OCI-LY7 (cell line): ENCODE measurements at regions not wholly inside any gene's neighbourhood (a gene's known extent, or its start where the extent isn't known, plus 50 kb on each side); places are given as distances from the start of the nearest gene placed in this dataset.

Experiments used
- BruUV-seq: library from RNA; stranded (reverse); fragments of 400-500 nt; replicated peaks from 2 replicates; lab custom pipeline; 2021; lab: Mats Ljungman, UMichigan
- CTCF ChIA-PET: fragments of 300-600 bp; sonication (Branson Sonifier 250); formaldehyde crosslinking; loops from one replicate; lab custom pipeline; 2022; ENCODE audit warnings: antibody characterized with exemption; ENCODE audit not compliant: unreplicated experiment; lab: Charles Lee
- POLR2A ChIA-PET: fragments of 300-600 bp; sonication (Branson Sonifier 250); formaldehyde crosslinking; loops from one replicate; lab custom pipeline; 2022; ENCODE audit warnings: antibody characterized with exemption; lab: Charles Lee
- DNase-seq: peaks from one replicate; pipeline ENCODE4 v3.0.0-alpha.2; 2015; ENCODE audit warnings: low spot score
- H2AFZ ChIP-seq: fragments of 200-600 bp; sonication (generic), shearing (Covaris generic); 2 replicates; pipeline ENCODE4 v1.6.1; 2014; ENCODE audit warnings: mild to moderate bottlenecking, antibody characterized with exemption, low read length, moderate library complexity
- H3K27ac ChIP-seq: fragments of 200-600 bp; sonication (generic); 2 replicates; pipeline ENCODE4 v1.5.1; 2014; ENCODE audit warnings: mixed run types, low read depth, mild to moderate bottlenecking, moderate library complexity, low read length, inconsistent platforms; ENCODE audit not compliant: poor library complexity, severe bottlenecking
- H3K36me3 ChIP-seq: fragments of 200-600 bp; sonication (generic); 2 replicates; pipeline ENCODE4 v1.6.1; 2014; ENCODE audit warnings: mild to moderate bottlenecking, antibody characterized with exemption, low read length, moderate library complexity, mixed read lengths; ENCODE audit not compliant: insufficient read depth
- H3K4me1 ChIP-seq: fragments of 200-600 bp; sonication (generic); 2 replicates; pipeline ENCODE4 v1.5.1; 2014; ENCODE audit warnings: mild to moderate bottlenecking, low read length; ENCODE audit not compliant: insufficient read depth, poor library complexity, severe bottlenecking
- H3K4me2 ChIP-seq: fragments of 200-600 bp; sonication (generic); 2 replicates; pipeline ENCODE4 v1.6.1; 2014; ENCODE audit warnings: mild to moderate bottlenecking, low read length
- H3K4me3 ChIP-seq: fragments of 200-600 bp; sonication (generic); 2 replicates; pipeline ENCODE4 v1.5.1; 2014; ENCODE audit warnings: mild to moderate bottlenecking, low read depth, low read length; ENCODE audit not compliant: poor library complexity, severe bottlenecking
- H3K79me2 ChIP-seq: fragments of 200-600 bp; sonication (generic); 2 replicates; pipeline ENCODE4 v1.6.1; 2016; ENCODE audit warnings: low read depth, mild to moderate bottlenecking, low read length, moderate library complexity, mixed read lengths; ENCODE audit not compliant: insufficient read depth
- H3K9me2 ChIP-seq: fragments of 200-600 bp; sonication (generic); 2 replicates; pipeline ENCODE4 v1.6.1; 2016; ENCODE audit warnings: mild to moderate bottlenecking, low read length, mixed read lengths; ENCODE audit not compliant: insufficient read depth
- H3K9me3 ChIP-seq: fragments of 200-600 bp; sonication (generic); 2 replicates; pipeline ENCODE4 v1.6.1; 2014; ENCODE audit warnings: mild to moderate bottlenecking, mixed run types, low read length, mixed read lengths
- H4K20me1 ChIP-seq: fragments of 200-600 bp; sonication (generic); 2 replicates; pipeline ENCODE4 v1.6.1; 2014; ENCODE audit warnings: mild to moderate bottlenecking, antibody characterized with exemption, low read length, moderate library complexity, mixed read lengths; ENCODE audit not compliant: insufficient read depth
- EZH2phosphoT487 ChIP-seq: fragments of 200-600 bp; sonication (generic); IDR thresholded peaks from 2 replicates; pipeline ENCODE4 v1.6.1; 2018; ENCODE audit warnings: low read depth, borderline replicate concordance, mild to moderate bottlenecking, mixed run types, antibody characterized with exemption, low read length, moderate library complexity, mixed read lengths
- intact Hi-C: fragments of 100-400 bp; cut with micrococcal nuclease; formaldehyde crosslinking; loops from one replicate; pipeline ENCODE4 v1.10.0; 2022; ENCODE audit not compliant: unreplicated experiment
- TF ChIP-seq, protein P1 (sequence below): fragments of 200-600 bp; sonication (generic); conservative IDR thresholded peaks from 2 replicates; pipeline ENCODE4 v1.5.1; 2014; ENCODE audit warnings: mild to moderate bottlenecking, antibody characterized with exemption, low read length, moderate library complexity, mixed read lengths

GRCh38 chr5:75961818-75962217 lies 121.4 kb upstream of the SV2C start:
- CTCF ChIA-PET: no interaction called here
- no peak overlapping the region for H3K4me3 ChIP-seq
- H3K36me3 ChIP-seq: no peaks in the 10 kb centered on the region
- no peaks in the 10 kb centered on the region for H3K4me1 ChIP-seq
- no peak overlapping the region for H3K27ac ChIP-seq
- H3K9me2 ChIP-seq: no peaks in the 10 kb centered on the region
- H2AFZ ChIP-seq: no peak overlapping the region
- H3K9me3 ChIP-seq: no peaks in the 10 kb centered on the region
- no peak overlapping the region for H3K4me2 ChIP-seq
- TF ChIP-seq, protein P1, sequence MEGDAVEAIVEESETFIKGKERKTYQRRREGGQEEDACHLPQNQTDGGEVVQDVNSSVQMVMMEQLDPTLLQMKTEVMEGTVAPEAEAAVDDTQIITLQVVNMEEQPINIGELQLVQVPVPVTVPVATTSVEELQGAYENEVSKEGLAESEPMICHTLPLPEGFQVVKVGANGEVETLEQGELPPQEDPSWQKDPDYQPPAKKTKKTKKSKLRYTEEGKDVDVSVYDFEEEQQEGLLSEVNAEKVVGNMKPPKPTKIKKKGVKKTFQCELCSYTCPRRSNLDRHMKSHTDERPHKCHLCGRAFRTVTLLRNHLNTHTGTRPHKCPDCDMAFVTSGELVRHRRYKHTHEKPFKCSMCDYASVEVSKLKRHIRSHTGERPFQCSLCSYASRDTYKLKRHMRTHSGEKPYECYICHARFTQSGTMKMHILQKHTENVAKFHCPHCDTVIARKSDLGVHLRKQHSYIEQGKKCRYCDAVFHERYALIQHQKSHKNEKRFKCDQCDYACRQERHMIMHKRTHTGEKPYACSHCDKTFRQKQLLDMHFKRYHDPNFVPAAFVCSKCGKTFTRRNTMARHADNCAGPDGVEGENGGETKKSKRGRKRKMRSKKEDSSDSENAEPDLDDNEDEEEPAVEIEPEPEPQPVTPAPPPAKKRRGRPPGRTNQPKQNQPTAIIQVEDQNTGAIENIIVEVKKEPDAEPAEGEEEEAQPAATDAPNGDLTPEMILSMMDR: no peak
- TF ChIP-seq EZH2phosphoT487: no peak
- POLR2A ChIA-PET: interaction anchor here (0.5 kb wide), 1 partner anchor 1356 kb away, joined by 3 read pairs; no protein-coding TSS in a partner anchor
- intact Hi-C loops: no loop called here
- no peaks in the 10 kb centered on the region for H3K79me2 ChIP-seq
- H4K20me1 ChIP-seq: no peaks in the 10 kb centered on the region
- BruUV-seq: no TSS peak
- no peak for DNase-seq

- H3K4me2 ChIP-seq: no peak overlapping the region
- no peak for DNase-seq
- H3K79me2 ChIP-seq: no peaks in the 10 kb centered on the region
- no TSS peak for BruUV-seq
- POLR2A ChIA-PET: interaction anchor here (1.0 kb wide), 1 partner anchor 40 kb away, joined by 3 read pairs; no protein-coding TSS in a partner anchor
- H2AFZ ChIP-seq: no peak overlapping the region
- no peaks in the 10 kb centered on the region for H3K9me3 ChIP-seq
- H4K20me1 ChIP-seq: no peaks in the 10 kb centered on the region
- no peaks in the 10 kb centered on the region for H3K36me3 ChIP-seq
- no peaks in the 10 kb centered on the region for H3K4me1 ChIP-seq
- no peak overlapping the region for H3K27ac ChIP-seq
- TF ChIP-seq, protein P1: no peak
- TF ChIP-seq EZH2phosphoT487: no peak
- no peak overlapping the region for H3K4me3 ChIP-seq
- intact Hi-C loops: no loop called here
- CTCF ChIA-PET: no interaction called here
- H3K9me2 ChIP-seq: no peaks in the 10 kb centered on the region
Observed at GRCh38 chr5:75960129-75960528, 123.1 kb upstream of the SV2C start.

DNA sequence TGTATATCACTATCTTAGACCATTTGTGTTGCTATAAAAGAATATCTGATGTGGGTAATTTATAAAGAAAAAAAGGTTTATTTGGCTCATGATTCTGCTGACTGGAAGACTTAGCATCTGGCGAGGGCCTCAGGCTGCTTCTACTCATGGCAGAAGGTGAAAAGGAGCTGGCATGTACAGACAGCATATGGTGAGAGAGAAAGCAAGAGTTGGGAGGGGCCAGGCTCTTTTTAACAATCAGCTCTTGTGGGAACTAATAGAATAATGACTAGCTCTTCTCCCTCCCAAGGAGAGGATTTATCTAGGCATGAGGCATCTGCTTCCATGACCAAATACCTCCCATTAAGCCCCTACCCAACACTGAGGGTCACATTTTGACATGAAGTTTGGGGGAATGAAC lies 130.2 kb upstream of the SV2C start:
- intact Hi-C loops: no loop called here
- no peak for DNase-seq
- BruUV-seq: no TSS peak
- CTCF ChIA-PET: no interaction called here
- H3K9me2 ChIP-seq: no peaks in the 10 kb centered on the region
- H2AFZ ChIP-seq: no peak overlapping the region
- no peaks in the 10 kb centered on the region for H3K36me3 ChIP-seq
- no peak for TF ChIP-seq EZH2phosphoT487
- TF ChIP-seq, protein P1: no peak
- no peak overlapping the region for H3K4me3 ChIP-seq
- H3K4me2 ChIP-seq: no peak overlapping the region
- H3K79me2 ChIP-seq: no peaks in the 10 kb centered on the region
- no peaks in the 10 kb centered on the region for H4K20me1 ChIP-seq
- no peaks in the 10 kb centered on the region for H3K9me3 ChIP-seq
- POLR2A ChIA-PET: no interaction called here
- no peaks in the 10 kb centered on the region for H3K4me1 ChIP-seq
- H3K27ac ChIP-seq: no peak overlapping the region
